GM12878 (cell line): ENCODE measurements at regions not wholly inside any gene's neighbourhood (a gene's known extent, or its start where the extent isn't known, plus 50 kb on each side); places are given as distances from the start of the nearest gene placed in this dataset.

Experiments
- ATAC-seq: fragments of 200-7000 bp; cut with Tn5 transposase; 3 replicates; pipeline ENCODE4 v1.9.1; 2020; ENCODE audit warnings: mild to moderate bottlenecking, moderate library complexity
- BruUV-seq: library from RNA; stranded (reverse); fragments of 400-500 nt; replicated peaks from 2 replicates; lab custom pipeline; 2021; lab: Mats Ljungman, UMichigan
- CTCF ChIA-PET: fragments of 300-600 bp; sonication (Branson Sonifier 250); formaldehyde crosslinking; extraction: SDS; loops from one replicate; lab custom pipeline; 2021; ENCODE audit warnings: inconsistent platforms; lab: Yijun Ruan, JAX
- POLR2A ChIA-PET: fragments of 350-600 bp; formaldehyde crosslinking; extraction: SDS; loops from one replicate; lab custom pipeline; 2021; ENCODE audit warnings: inconsistent platforms; lab: Charles Lee
- RAD21 ChIA-PET: fragments of 300-600 bp; sonication (Branson Sonifier 250); formaldehyde crosslinking; loops from one replicate; lab custom pipeline; 2023; ENCODE audit warnings: antibody characterized with exemption; ENCODE audit not compliant: unreplicated experiment; lab: Charles Lee
- SMC1A ChIA-PET: fragments of 300-600 bp; sonication (Branson Sonifier 250); formaldehyde crosslinking; loops from one replicate; lab custom pipeline; 2023; ENCODE audit not compliant: unreplicated experiment, uncharacterized antibody; lab: Charles Lee
- DNase-seq: peaks from one replicate; pipeline ENCODE4 v3.0.0-alpha.2; 2011; ENCODE audit warnings: low read depth, low spot score
- FAIRE-seq: peaks from 3 replicates; lab custom pipeline; 2011; peaks lifted over from hg19 to GRCh38; lab: Jason Lieb, UNC
- H2AFZ ChIP-seq: 2 replicates; pipeline ENCODE4 v1.6.0; 2011; ENCODE audit warnings: low read depth, low read length, control low read depth; ENCODE audit not compliant: control insufficient read depth
- H3K27ac ChIP-seq: 2 replicates; pipeline ENCODE4 v1.5.1; 2011; ENCODE audit warnings: control low read depth; ENCODE audit not compliant: control insufficient read depth, insufficient read depth
- H3K27me3 ChIP-seq, 2 experiments: replicated peaks in 1 of 2; 2 replicates each; pipeline versions ENCODE4 v1.6.0 to v1.6.1; 2011; ENCODE audit warnings: low read length in 1 of 2; ENCODE audit not compliant: control insufficient read depth in 2 of 2, insufficient read depth in 2 of 2
- H3K36me3 ChIP-seq, 2 experiments: 2 replicates each; pipeline ENCODE4 v1.5.1; 2011; ENCODE audit warnings: low read length in 1 of 2; ENCODE audit not compliant: control insufficient read depth in 2 of 2, insufficient read depth in 2 of 2
- H3K4me1 ChIP-seq: 2 replicates; pipeline ENCODE4 v1.6.1; 2011; ENCODE audit warnings: mild to moderate bottlenecking, low read length, moderate library complexity, mixed read lengths; ENCODE audit not compliant: control insufficient read depth, insufficient read depth
- H3K4me2 ChIP-seq: 2 replicates; pipeline ENCODE4 v1.6.0; 2011; ENCODE audit warnings: control low read depth; ENCODE audit not compliant: control insufficient read depth, insufficient read depth
- H3K4me3 ChIP-seq: fragments of 200-600 bp; sonication (generic); 2 replicates; pipeline ENCODE4 v1.5.1; 2016
- H3K79me2 ChIP-seq: 2 replicates; pipeline ENCODE4 v1.6.0; 2011; ENCODE audit warnings: low read length; ENCODE audit not compliant: control insufficient read depth, insufficient read depth
- H3K9ac ChIP-seq: 2 replicates; pipeline ENCODE4 v1.8.0; 2011; ENCODE audit warnings: low read length, control low read depth, mixed read lengths; ENCODE audit not compliant: control insufficient read depth, insufficient read depth
- H3K9me3 ChIP-seq: replicated peaks from 3 replicates; pipeline ENCODE4 v1.5.1; 2011; ENCODE audit warnings: mild to moderate bottlenecking, low read length; ENCODE audit not compliant: control insufficient read depth, insufficient read depth
- H4K20me1 ChIP-seq: 2 replicates; pipeline ENCODE4 v1.6.0; 2011; ENCODE audit not compliant: control insufficient read depth, insufficient read depth
- BCL3 ChIP-seq: IDR thresholded peaks from 2 replicates; pipeline ENCODE4 v1.6.1; 2011; ENCODE audit warnings: borderline replicate concordance, low read depth, mild to moderate bottlenecking, moderate library complexity, low read length; ENCODE audit not compliant: insufficient read depth, poor library complexity, severe bottlenecking
- CHD2 ChIP-seq: IDR thresholded peaks from 2 replicates; pipeline ENCODE4 v1.6.1; 2011; ENCODE audit warnings: low read depth, low read length, improper control_type of control experiment, borderline replicate concordance
- EZH2 ChIP-seq: IDR thresholded peaks from 2 replicates; pipeline ENCODE4 v1.6.1; 2012; ENCODE audit warnings: low read depth, mild to moderate bottlenecking, control low read depth, inconsistent platforms, low read length, borderline replicate concordance; ENCODE audit not compliant: control insufficient read depth
- FOS ChIP-seq: IDR thresholded peaks from 3 replicates; pipeline ENCODE4 v1.6.1; 2011; ENCODE audit warnings: borderline replicate concordance; ENCODE audit not compliant: insufficient read length; ENCODE audit errors: extremely low read depth
- HDGF ChIP-seq: fragments of 450-650 bp; IDR thresholded peaks from 2 replicates; pipeline ENCODE4 v1.6.1; 2016; ENCODE audit warnings: antibody characterized with exemption
- JUND ChIP-seq: IDR thresholded peaks from 2 replicates; pipeline ENCODE4 v1.6.1; 2012; ENCODE audit warnings: low read depth, mild to moderate bottlenecking, low read length, improper control_type of control experiment, moderate library complexity
- NBN ChIP-seq: fragments of 450-650 bp; IDR thresholded peaks from 2 replicates; pipeline ENCODE4 v1.6.1; 2016
- NRF1 ChIP-seq: conservative IDR thresholded peaks from 2 replicates; pipeline ENCODE4 v1.6.1; 2011; ENCODE audit warnings: mild to moderate bottlenecking, low read depth, low read length, improper control_type of control experiment
- PKNOX1 ChIP-seq: fragments of 450-650 bp; IDR thresholded peaks from 2 replicates; pipeline ENCODE4 v1.6.1; 2016; ENCODE audit warnings: mild to moderate bottlenecking
- PML ChIP-seq: IDR thresholded peaks from 2 replicates; pipeline ENCODE4 v1.6.1; 2012; ENCODE audit warnings: low read length, inconsistent platforms
- POLR2AphosphoS2 ChIP-seq: IDR thresholded peaks from 2 replicates; pipeline ENCODE4 v1.6.1; 2011; ENCODE audit warnings: low read depth, mild to moderate bottlenecking, low read length, improper control_type of control experiment, moderate library complexity
- SMC3 ChIP-seq: IDR thresholded peaks from 2 replicates; pipeline ENCODE4 v1.6.1; 2011; ENCODE audit warnings: low read length, improper control_type of control experiment, borderline replicate concordance
- ZBED1 ChIP-seq: IDR thresholded peaks from 2 replicates; pipeline ENCODE4 v1.6.1; 2016; ENCODE audit warnings: borderline replicate concordance
- ZNF274 ChIP-seq: IDR thresholded peaks from one replicate; pipeline ENCODE4 v1.8.0; 2011; ENCODE audit not compliant: insufficient read length, insufficient read depth
- ZNF384 ChIP-seq: IDR thresholded peaks from 2 replicates; pipeline ENCODE4 v1.6.1; 2012; ENCODE audit warnings: low read depth, mild to moderate bottlenecking, low read length, improper control_type of control experiment, borderline replicate concordance
- WGBS: methylation state at CpG from one replicate; pipeline ENCODE4 v1.1.6; 2016; ENCODE audit warnings: low lambda C conversion rate; ENCODE audit not compliant: insufficient replicate concordance, insufficient coverage; ENCODE audit errors: missing lambda C conversion rate; 5-methylcytosine and 5-hydroxymethylcytosine counted together
- in situ Hi-C: fragments of 300-500 bp; cut with MboI; formaldehyde crosslinking; loops from 9 replicates; pipeline ENCODE4 v1.14.3; 2018; ENCODE audit warnings: mixed read lengths
- intact Hi-C: fragments of 100-400 bp; cut with micrococcal nuclease; formaldehyde crosslinking; loops from one replicate; pipeline ENCODE4 v1.14.2; 2022; ENCODE audit not compliant: unreplicated experiment
- TF ChIP-seq, protein P1 (sequence below): IDR thresholded peaks from 2 replicates; pipeline ENCODE4 v1.6.1; 2012; ENCODE audit warnings: low read depth, low read length, improper control_type of control experiment
- TF ChIP-seq, protein P2 (sequence below): fragments of 450-650 bp; formaldehyde crosslinking; IDR thresholded peaks from 2 replicates; pipeline ENCODE4 v1.5.0; 2022; ENCODE audit warnings: mild to moderate bottlenecking, missing genetic modification characterization

GRCh38 chr3:64437131-64437530, 211.9 kb upstream of the PRICKLE2 start:
- Histone ChIP-seq H3K4me3 (no peak overlapping the region), H2AFZ (no peak overlapping the region), H3K36me3 (no peaks in the 10 kb centered on the region), H3K79me2 (no peaks in the 10 kb centered on the region), H3K9me3 (peaks cover 2% of the 10 kb centered on the region; the same call in 1 of the 3 replicates), H3K4me1 (no peaks in the 10 kb centered on the region), H3K27me3 (no peaks in the 10 kb centered on the region), H3K4me2 (no peak overlapping the region), H3K9ac (no peak overlapping the region), H3K27ac (no peak overlapping the region), H4K20me1 (no peaks in the 10 kb centered on the region)
- ChIA-PET RAD21 (interaction anchor here (0.8 to 1.5 kb wide), 2 partner anchors 13 to 19 kb away, joined by 3 to 7 read pairs; no protein-coding TSS in a partner anchor), CTCF (interaction anchor here (1.0 kb wide), 1 partner anchor 29 kb away, joined by 3 read pairs; no protein-coding TSS in a partner anchor), POLR2A (no interaction called here), SMC1A (interaction anchor here (1.0 to 8.1 kb wide), 5 partner anchors 9 to 46 kb away, joined by 3 to 48 read pairs (median 31); no protein-coding TSS in a partner anchor)
- intact Hi-C loops: no loop called here
- DNase-seq (no peak), FAIRE-seq (no peak), ATAC-seq (no peak)
- in situ Hi-C loops: no loop called here
- no TSS peak for BruUV-seq
- WGBS: 33% methylated on average over 5 of the region's 5 CpGs
- TF ChIP-seq FOS (no peak), SMC3 (no peak), BCL3 (no peak), JUND (no peak), CHD2 (no peak), ZBED1 (no peak), NBN (no peak), POLR2AphosphoS2 (no peak), PML (no peak), ZNF274 (no peak), NRF1 (no peak), PKNOX1 (no peak), HDGF (no peak), ZNF384 (no peak), EZH2 (no peak)
- TF ChIP-seq, protein P1, sequence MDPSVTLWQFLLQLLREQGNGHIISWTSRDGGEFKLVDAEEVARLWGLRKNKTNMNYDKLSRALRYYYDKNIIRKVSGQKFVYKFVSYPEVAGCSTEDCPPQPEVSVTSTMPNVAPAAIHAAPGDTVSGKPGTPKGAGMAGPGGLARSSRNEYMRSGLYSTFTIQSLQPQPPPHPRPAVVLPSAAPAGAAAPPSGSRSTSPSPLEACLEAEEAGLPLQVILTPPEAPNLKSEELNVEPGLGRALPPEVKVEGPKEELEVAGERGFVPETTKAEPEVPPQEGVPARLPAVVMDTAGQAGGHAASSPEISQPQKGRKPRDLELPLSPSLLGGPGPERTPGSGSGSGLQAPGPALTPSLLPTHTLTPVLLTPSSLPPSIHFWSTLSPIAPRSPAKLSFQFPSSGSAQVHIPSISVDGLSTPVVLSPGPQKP: no peak
- TF ChIP-seq, protein P2, sequence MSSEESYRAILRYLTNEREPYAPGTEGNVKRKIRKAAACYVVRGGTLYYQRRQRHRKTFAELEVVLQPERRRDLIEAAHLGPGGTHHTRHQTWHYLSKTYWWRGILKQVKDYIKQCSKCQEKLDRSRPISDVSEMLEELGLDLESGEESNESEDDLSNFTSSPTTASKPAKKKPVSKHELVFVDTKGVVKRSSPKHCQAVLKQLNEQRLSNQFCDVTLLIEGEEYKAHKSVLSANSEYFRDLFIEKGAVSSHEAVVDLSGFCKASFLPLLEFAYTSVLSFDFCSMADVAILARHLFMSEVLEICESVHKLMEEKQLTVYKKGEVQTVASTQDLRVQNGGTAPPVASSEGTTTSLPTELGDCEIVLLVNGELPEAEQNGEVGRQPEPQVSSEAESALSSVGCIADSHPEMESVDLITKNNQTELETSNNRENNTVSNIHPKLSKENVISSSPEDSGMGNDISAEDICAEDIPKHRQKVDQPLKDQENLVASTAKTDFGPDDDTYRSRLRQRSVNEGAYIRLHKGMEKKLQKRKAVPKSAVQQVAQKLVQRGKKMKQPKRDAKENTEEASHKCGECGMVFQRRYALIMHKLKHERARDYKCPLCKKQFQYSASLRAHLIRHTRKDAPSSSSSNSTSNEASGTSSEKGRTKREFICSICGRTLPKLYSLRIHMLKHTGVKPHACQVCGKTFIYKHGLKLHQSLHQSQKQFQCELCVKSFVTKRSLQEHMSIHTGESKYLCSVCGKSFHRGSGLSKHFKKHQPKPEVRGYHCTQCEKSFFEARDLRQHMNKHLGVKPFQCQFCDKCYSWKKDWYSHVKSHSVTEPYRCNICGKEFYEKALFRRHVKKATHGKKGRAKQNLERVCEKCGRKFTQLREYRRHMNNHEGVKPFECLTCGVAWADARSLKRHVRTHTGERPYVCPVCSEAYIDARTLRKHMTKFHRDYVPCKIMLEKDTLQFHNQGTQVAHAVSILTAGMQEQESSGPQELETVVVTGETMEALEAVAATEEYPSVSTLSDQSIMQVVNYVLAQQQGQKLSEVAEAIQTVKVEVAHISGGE: no peak
